Stimulated activated CD4-positive, alpha-beta T cell treated with anti-CD3 and anti-CD28 coated beads, Interleukin-12 subunit alpha, Interleukin-12 subunit beta, amount 100 ng/mL, for 24 hours (primary cell): ENCODE measurements at regions not wholly inside any gene's neighbourhood (a gene's known extent, or its start where the extent isn't known, plus 50 kb on each side); places are given as distances from the start of the nearest gene placed in this dataset.
"Not testable (repeated sequence)": the region's sequence is repeated elsewhere in the genome, so short reads cannot be mapped to it uniquely, and the experiment has no call there.

Experiments
- DNase-seq, 2 experiments: peaks; one replicate each; pipeline ENCODE4 v3.0.0-alpha.2; 2020; ENCODE audit warnings: low read depth in 2 of 2

DNA sequence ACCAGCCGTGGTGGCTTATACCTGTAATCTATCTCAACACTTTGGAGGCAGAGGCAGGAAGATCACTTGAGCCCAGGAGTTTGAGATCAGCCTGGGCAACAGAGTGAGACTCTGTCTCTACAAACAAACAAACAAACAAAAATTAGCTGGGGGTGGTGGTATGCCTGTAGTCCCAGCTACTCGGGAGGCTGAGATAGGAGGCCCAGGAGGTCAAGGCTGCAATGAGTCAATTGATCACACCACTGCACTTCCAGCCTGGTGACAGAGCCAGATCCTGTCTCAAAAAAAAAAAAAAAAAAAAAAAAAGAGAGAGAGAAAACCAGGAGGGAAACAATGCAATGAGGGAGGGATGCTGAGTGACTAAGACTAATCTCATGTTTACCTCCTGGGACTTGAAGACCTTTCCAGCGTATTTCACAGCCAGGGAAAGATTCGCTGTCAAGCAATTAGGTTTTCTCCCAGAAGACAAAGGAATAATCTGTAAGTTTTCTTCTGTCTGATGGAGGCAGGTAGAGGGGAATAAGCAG, 51.1 kb upstream of the MIER3 start:
- no peak for DNase-seq

DNA sequence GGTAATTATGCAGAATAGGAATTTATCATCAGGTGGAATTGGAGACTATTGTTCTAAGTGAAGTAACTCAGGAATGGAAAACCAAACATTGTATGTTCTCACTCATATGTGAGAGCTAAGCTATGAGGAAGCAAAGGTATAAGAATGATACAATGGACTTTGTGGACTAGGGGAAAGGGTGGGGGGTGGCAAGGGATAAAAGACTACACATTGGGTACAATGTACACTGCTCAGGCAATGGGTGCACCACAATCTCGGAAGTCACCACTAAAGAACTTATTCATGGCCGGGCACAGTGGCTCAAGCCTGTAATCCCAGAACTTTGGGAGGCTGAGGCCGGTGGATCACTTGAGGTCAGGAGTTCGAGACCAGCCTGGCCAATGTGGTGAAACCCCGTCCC, 51.6 kb upstream of the MIER3 start:
- DNase-seq = not testable (repeated sequence)

DNA sequence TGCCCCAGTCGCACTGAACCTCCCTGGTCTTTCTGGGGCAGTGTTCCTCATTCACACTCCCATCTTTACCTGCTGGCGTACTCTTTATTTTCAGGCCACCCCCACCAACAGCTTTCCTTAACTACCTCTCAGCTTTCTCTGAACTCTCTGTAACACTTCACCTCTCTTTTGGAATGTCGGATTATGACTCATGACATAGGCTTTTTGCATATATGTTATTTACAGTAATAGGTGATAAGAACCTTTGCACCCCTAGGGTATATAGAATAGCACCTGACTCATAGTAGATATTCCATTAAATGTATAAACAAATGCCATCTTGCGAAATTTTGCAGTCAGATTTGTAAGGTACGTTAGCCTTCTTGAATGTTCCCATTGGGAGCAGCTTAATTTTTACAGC, 52.9 kb upstream of the MIER3 start:
- no peak for DNase-seq

DNA sequence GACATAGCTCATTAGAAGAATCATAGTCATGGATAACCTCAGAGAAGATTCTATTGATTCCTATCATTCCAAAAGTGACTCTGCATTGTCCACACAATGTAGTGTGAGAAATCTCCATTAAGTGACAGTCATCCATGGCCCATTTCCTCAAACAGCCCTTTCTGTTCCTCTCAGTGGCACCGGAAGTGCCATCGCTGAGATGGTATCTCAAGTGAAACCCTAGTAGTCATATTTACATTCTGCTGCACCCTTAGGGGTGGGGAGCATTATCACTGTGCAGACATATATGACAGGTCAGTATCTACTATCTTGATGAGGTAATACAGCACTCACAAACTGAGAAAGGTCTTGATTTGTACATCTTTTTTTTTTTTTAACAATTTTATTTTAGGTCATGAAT, 55.4 kb upstream of the MIER3 start:
- no peak for DNase-seq

DNA sequence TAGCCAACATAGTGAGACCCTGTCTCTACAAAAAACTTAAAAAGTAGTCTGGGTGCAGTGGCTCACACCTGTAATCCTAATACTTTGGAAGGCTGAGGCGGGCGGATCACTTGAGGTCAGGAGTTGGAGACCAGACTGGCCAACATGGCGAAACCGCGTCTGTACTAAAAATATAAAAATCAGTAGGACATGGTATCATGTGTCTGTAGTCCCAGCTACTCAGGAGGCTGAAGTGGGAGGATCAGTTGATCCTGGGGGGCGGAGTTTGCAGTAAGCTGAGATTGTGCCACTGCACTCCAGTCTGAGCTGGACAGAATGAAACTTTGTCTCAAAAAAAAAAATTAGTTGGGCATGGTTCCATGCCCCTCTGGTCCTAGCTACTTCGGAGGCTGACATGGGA, 57.9 kb upstream of the MIER3 start:
- DNase-seq = no peak

DNA sequence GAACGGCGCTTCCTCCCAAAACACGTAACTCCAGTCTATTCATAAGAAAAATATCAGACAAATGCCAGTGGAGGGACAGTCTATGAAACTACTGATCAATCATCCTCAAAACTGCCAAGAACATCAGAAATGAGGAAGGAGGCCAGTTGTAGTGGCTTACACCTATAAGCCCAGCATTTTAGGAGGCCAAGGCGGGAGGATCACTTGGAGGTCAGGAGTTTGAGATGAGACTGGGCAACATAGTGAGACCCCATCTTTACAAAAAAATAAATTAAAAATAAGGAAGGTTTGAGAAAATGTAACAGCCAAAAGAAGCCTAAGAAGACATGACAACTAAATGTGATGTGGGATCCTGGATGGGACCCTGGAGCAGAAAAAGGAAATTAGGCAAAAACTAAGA, 58.9 kb upstream of the MIER3 start:
- DNase-seq = no peak

DNA sequence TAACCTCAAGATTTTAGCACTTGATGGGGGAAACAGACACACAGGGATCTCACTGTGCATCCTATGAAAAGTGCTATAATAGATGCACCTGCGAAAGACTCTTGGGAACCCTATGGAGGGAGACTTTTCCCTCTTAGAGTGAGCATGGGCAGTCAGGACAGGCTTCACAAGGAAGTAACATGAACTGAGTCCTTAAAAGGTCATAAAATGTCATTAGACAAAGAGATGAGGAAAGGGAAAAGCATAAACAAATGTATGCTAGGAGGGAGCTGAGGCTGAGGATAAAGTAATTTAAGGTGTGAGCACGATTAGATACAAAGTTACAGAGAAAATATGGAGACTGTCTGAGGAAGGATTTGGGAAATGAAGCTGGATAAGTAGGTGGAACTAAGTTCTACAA, 60.6 kb upstream of the MIER3 start:
- DNase-seq = no peak

DNA sequence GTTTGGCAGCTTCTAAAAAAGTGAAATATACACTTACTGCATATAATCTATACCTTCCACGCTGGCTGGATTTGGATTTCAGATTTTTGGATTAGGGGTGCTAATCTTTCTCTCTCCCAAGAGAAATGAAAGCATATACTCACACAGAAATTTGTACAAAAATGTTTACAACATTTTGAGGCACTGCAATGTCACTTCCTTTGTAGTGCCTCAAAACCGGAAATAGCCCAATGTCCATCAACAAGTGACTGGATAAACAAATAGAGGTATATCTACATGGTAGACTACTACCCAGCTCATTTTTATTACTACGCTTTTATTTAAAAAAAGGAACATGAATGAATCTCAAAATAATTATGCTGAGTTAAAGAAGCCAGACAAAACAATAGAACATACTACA, 74.0 kb upstream of the MIER3 start:
- DNase-seq = no peak

DNA sequence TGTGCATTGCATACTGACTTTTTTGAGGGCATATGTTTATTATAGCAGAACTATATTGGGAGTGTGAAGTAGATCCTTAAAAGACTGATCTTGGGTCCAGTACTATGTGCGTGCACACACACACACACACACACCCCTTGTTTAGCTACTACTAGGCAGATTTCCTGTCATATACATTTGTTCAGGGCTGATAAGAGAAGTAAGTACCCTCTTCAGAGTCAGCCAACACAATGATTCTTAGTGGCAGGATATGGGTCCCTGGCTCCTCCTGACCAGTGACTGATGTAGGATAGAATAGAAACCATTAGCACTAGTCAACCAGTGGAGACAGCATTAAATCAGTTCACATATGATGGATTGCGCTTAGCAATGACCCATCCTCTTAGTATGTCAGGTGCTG, 76.2 kb upstream of the MIER3 start:
- no peak for DNase-seq

DNA sequence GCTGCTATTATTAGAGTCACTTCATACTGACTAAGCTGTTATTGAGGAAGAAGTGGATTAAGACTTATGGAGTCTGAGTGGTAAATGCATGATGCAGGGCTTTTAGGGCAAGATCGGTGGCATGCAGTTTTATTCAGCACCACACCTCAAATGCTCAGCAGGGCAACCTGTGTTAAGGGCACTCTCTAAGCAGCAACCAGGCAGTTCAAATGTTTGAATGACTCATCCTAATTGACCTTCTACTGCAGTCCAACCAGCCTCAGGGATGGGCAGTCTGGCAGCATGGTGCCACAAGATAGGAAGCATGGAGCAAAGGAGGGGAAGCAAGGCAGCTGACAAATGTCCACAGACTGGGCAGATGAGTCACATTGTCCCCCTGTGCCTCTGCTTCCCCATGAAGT, 80.2 kb upstream of the MIER3 start:
- no peak for DNase-seq

DNA sequence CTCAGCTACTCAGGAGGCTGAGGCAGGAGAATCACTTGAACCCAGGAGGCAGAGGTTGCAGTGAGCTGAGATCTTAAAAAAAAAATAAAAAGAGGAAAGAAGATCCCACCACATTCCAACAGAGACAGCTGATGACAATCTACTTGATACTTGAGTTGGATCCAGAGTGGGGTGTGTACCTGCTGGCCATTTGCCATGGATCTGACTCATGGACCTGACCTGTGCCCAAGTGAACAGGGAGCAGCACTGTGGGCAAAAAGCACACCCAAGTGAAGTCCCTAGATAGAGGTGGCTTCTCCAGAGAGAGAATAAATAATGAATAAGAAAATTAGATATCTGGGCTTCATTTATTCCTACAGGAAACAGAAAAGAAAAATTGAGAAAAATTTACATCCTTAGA, 81.2 kb upstream of the MIER3 start:
- DNase-seq = no peak

DNA sequence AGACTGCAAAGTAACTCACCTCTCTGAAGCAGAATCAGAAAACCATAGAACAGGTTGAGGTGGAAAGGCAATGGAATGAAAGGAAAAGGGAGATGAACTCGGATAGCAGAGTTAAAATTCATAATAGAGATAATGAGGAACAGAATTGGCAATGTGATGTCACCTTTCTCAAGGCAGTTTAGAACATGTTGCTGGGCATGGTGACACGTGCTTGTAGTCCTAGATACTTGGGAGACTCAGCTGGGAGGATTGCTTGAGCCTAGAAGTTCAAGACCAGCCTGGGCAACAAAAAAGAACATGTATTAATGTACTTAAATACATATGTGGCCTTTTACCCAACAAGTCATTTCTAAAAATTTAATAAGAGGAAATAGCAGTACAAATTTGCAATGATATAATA, 81.6 kb upstream of the MIER3 start:
- DNase-seq = no peak

DNA sequence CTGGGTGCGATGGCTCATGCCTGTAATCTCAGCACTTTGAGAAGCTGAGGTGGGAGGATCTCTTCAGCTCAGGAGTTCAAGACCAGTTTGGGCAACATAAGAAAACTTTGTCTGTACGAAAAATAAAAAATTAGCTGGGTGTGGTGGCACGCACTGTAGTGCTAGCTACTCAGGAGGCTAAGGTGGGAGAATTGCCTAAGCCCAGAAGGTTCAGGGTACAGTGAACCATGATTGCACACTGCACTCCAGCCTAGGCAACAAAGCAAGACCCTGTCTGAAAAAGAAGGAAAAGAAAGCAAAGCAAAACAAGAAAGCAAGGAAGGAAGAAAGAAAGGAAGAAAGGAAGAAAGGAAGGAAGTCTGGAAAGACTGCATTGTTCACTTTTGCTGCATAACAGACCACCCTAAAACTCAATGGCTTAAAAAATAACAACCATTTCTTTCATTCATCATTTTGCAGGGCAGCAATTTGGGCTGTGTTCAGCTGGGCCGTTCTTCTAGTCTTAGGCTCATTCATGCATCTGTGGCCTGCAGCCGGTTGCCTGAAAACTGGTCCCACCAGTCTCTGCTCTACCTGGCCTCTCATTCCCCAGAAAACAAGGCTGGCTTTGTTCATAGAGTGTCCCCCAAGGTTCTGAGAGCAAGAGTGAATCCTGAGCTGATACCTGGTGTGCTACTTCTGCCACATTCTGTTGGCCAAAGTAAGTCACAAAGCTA, 82.4 kb upstream of the MIER3 start:
- no peak for DNase-seq

DNA sequence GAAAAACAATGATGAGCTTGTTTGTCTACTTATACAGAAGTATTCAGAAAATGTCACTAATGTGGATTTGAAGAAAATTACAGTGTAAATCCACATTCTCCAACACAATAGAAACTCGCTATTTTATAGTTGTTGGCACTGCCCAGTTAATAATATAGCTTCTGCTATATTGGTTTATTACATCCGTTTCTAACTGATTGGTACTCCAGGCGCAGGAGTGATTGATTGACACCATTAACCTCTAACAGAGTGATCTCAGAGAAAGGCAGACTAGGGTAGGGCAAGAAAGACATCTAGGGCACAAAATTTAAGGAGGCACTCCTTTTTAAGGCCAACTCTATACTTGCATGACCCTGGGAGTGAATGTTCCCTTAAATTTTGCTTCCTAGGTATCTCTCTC, 84.0 kb upstream of the MIER3 start:
- DNase-seq = no peak

DNA sequence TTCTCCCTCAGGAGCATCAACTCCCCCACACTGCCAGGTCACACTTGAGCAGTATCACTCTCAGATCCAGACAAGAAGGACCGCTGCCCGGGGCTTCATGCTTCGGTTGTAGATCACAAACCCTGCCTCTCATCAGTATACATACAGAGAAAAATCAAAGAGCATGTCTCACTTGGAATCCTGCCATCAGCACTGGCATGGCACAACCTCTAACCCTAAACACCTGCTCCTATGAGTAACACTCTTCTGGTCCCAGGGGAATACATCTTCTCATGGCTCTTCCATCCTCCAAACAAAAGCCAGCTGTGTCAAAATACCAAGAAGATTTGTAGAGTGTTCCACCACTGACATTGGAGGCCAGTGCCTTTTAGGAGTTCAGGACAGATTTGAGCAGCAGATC, 84.8 kb upstream of the MIER3 start:
- DNase-seq = no peak

DNA sequence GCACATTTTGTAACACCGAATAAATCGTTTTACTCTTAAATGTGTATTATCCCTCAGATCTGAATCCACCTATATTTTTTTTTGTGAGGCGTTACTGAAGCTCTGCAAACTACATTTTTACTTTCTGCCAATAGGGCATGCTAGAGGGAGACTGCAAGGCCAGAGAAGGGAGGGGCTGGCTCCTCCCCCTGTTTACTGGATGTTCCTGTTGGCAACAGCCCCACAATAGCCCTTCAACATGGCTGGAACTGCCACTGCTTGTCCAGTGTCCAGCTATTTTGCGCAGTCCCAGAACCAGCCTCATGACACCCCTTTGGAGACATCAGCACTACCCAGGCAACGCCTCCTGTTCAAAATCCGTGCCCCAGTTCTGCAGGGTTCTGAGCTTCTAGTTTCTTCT, 85.4 kb upstream of the MIER3 start:
- no peak for DNase-seq

DNA sequence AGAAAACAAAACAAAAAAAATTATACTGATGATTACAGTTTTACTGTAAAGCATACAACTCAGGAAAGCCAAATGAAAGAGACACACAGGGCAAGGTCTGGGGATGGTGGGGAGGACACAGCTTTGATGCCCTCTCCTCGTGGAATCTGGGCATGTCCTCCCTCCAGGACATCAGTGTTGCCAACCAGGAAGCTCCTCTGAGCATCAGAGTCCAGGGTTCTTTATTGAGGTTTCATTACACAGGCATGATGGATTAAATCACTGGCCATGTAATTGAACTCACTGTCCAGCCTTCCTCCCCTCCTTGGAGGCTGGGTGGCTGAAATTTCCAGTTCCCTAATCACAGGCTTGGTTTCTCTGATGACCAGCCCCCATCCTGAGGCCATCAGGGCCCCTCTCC, 89.6 kb upstream of the MIER3 start:
- DNase-seq = no peak

DNA sequence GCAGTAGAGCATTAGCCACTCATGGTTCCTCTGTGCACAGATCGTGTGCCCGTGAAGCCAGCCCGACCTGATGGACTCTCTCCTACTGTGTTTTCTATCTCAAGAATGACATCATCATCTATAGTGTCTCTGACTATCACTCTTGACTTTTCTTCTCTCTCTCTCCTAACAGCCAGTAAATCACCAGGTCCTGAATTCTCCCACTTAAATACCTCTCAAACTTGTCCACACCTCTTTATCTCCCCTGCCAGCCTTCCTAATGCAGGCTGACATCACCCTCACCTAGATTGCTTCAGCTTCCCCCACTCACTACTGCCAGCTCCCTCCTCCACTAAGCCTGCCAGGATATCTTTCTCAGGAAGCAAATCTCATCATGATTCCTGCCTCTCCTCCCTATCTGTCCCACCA, 90.6 kb upstream of the MIER3 start:
- no peak for DNase-seq

DNA sequence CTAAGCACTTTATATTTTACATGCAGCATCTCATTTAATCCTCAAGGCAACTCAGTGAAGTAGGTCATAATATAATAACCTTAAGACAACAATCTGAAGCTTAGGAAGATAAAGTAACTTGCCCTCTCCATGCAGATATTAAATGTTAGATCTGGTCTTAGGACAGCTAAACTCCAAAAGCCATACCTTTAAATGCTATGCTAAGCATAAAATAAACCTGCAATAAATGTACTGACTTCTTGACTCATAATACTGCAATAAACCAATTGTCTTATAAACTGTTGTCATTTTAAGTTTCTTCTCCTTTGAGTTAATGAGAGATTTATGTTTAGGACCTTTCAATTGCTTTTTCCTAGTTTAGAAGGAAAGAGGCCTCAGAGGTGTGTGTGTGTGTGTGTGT, 102.2 kb upstream of the MIER3 start:
- DNase-seq = no peak

DNA sequence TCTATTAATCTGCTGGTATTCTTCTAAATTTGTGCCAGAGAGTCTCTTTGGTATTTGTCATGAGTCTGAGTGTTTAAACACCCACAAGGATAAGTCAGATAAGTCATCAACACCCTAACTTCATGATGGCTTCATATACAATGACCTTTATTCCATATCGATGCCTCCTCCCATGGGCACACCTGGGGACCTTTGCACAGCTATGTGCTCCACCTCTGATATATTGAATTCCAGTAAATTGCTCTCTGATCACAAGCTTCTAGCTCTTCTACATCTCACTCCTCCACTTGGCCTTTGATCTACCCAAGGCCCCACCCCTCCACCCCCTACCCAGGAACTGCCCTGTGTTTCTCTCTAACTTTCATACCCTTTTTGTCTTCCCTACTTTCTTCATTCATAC, 102.7 kb upstream of the MIER3 start:
- DNase-seq = no peak

DNA sequence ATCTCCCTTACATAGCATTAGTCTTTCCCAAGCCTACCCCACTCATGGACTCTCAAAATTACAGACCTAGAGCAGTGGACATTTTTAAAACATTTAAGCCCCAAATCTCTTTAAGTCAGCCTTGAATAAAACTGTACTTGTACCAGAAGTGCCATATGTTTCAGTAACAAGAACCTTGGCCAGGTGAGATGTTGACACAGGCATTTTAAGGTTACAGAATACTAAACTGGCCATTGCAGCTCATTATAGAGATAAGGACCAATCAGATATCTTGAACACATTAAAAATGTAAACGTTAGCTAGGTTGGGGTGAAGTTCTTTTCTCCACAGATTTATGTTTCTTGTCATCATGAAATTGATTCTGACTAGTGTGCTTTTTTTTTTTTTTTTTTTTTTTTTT, 103.8 kb upstream of the MIER3 start:
- no peak for DNase-seq

DNA sequence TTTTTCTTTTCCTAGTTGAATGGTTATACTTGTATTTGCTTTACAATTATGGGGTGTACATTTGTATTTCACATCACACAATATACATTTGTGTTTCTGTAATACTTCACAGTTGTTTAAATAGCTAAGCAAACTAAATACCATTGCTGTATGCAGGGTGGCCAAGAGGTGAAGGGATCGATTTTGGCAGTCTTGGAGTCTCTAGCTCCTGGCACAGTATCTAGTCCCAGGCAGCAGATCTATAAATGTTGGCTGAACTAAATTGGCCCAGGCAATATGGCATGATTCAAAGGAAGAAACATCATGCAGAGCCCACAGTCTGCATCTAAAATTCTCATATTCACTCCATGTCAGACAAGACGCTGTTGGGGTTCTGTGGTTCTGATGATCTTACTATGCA, 110.1 kb upstream of the GPBP1 start:
- DNase-seq = no peak

DNA sequence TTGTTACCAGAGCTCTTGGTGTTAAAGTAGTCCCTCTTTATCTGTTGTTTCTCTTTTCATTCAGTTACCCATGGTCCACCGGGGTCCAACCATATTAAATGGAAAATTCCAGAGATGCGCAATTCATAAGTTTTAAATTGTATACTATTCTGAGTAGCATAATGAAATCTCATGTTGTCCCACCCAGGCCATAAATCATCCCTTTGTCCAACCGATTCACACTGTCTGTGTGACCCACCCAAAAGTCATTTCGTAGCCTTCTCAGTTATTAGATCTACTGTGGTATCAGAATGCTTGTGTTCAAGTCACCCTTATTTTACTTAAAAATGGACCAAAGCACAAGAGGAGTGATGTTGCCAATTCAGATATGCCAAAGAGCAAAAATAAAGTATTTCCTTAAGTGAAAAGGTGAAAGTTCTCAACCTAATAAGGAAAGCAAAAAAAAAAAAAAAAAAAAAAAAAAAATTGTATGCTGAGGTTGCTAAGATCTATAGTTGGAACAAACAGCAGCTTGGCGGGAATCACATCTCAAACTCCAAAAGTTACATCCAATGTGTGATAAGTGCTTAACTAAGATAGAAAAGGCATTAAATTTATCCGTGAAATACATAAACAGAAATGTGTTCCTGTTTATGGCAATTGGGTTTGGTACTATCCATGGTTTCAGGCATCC, 106.8 kb upstream of the GPBP1 start:
- no peak for DNase-seq

DNA sequence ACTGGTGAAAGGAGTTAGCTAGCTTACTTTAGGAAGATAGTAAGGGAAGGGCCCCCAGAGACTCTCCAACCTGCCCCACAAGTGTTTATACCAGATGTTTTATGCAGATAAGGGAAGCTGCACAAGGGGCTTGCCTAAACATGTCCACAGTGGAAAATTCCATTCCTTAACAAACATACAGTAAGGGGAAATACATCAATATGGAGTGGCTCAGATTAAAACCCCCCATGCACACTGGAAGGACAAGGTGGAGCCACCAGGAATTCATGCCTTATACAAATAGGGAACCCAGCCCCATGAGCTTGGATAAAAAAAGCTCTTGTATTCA, 106.3 kb upstream of the GPBP1 start:
- DNase-seq = no peak
